Memory B cell (primary cell): ENCODE measurements at regions not wholly inside any gene's neighbourhood (a gene's known extent, or its start where the extent isn't known, plus 50 kb on each side); places are given as distances from the start of the nearest gene placed in this dataset.

Experiments
- ATAC-seq: fragments of 150-1000 bp; cut with Tn5 transposase; 2 replicates; pipeline ENCODE4 v1.10.0; 2021; ENCODE audit warnings: low read depth, mild to moderate bottlenecking, moderate library complexity
- DNase-seq, 2 donors: peaks; one replicate each; pipeline ENCODE4 v3.0.0; 2022; ENCODE audit warnings: low spot score in 2 of 2
- H3K27ac Mint-ChIP-seq: one replicate; pipeline ENCODE4 v1.8.0; 2022; ENCODE audit warnings: mild to moderate bottlenecking, moderate library complexity, mixed read lengths
- H3K27me3 Mint-ChIP-seq: one replicate; pipeline ENCODE4 v1.8.0; 2022; ENCODE audit warnings: mixed read lengths
- H3K36me3 Mint-ChIP-seq: one replicate; pipeline ENCODE4 v1.8.0; 2022; ENCODE audit warnings: mild to moderate bottlenecking, mixed read lengths
- H3K4me1 Mint-ChIP-seq: one replicate; pipeline ENCODE4 v1.8.0; 2022; ENCODE audit warnings: mixed read lengths
- H3K4me3 Mint-ChIP-seq: one replicate; pipeline ENCODE4 v1.8.0; 2022; ENCODE audit warnings: mild to moderate bottlenecking, moderate library complexity, mixed read lengths
- H3K9me3 Mint-ChIP-seq: one replicate; pipeline ENCODE4 v1.8.0; 2022; ENCODE audit warnings: mixed read lengths

DNA sequence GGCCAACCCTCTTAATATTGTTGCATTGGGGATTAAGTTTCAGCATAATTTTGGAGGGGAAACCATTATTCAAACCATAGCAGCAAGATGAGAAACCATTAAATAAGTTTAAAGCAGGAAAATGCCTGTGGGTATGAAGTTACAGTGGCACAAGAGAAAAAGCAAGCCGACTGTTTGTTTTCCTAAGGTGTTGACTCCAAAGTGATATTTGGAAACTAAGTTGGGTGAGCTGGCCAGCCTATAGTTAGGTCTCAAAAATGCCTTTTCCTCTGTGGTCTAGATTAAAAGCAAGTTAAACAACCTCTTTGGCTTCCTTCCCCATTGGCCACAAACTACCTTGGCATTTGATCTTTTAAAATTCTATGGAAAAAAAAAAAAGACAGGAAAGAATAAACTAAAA, 419.8 kb upstream of the AZI2 start:
- peaks cover 11% of the 10 kb centered on the region for H3K9me3 Mint-ChIP-seq
- H3K27ac Mint-ChIP-seq: no peak overlapping the region

DNA sequence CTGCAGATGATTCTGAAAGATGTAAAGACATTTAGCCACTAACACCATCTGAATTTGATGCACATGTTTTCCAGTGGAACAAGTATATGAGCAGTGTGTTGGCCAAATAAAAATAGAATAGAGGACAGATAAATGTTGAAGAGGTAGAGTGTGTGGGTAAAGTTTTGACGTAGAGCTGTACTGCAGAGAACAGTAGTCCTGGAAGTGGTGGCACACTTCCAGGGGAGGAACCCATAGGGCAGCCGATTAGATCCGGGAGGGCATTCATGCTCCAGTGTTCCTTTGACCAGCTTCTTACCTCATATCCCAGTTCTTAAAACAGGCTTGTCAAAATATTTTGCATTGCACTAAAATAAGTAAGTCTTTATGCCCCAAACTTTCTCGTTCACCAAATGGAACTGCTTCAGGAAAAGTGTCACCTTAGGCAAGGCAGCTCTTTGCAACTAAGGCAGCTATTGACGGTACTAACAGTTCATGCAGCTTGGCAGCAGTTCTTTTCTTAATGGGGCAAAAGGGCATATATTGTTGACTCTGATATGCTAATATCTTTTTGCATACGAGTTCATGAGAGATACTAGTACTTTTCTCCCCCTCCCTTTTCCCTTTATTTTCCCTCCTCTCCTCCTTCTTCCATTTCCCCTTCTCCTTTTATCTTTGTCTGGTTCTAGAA, 429.3 kb upstream of the AZI2 start:
- Mint-ChIP-seq H3K27me3 (no peaks in the 10 kb centered on the region), H3K4me1 (no peaks in the 10 kb centered on the region), H3K4me3 (no peak overlapping the region), H3K27ac (no peak overlapping the region), H3K36me3 (no peaks in the 10 kb centered on the region), H3K9me3 (peaks cover 5% of the 10 kb centered on the region)
- DNase-seq (no peak), ATAC-seq (no peak)

More for the DNA sequence above, 419.8 kb upstream of the AZI2 start:
- no peak for ATAC-seq
- H3K4me3 Mint-ChIP-seq: no peak overlapping the region
- no peak for DNase-seq
- no peaks in the 10 kb centered on the region for H3K36me3 Mint-ChIP-seq
- no peaks in the 10 kb centered on the region for H3K4me1 Mint-ChIP-seq
- no peaks in the 10 kb centered on the region for H3K27me3 Mint-ChIP-seq

- H3K27ac Mint-ChIP-seq: no peak overlapping the region
- no peaks in the 10 kb centered on the region for H3K27me3 Mint-ChIP-seq
- DNase-seq: no peak
- ATAC-seq: no peak
- H3K4me3 Mint-ChIP-seq: no peak overlapping the region
- no peaks in the 10 kb centered on the region for H3K36me3 Mint-ChIP-seq
- peaks cover 4% of the 10 kb centered on the region for H3K9me3 Mint-ChIP-seq
- no peaks in the 10 kb centered on the region for H3K4me1 Mint-ChIP-seq
These were observed 431.9 kb upstream of the AZI2 start for GRCh38 chr3:28780480-28780879.

GRCh38 chr3:28781053-28781452, 432.4 kb upstream of the AZI2 start:
- peaks cover 2% of the 10 kb centered on the region for H3K9me3 Mint-ChIP-seq
- DNase-seq (no peak), ATAC-seq (no peak)
- H3K36me3 Mint-ChIP-seq: no peaks in the 10 kb centered on the region
- H3K27ac Mint-ChIP-seq: no peak overlapping the region
- H3K27me3 Mint-ChIP-seq: no peaks in the 10 kb centered on the region
- no peak overlapping the region for H3K4me3 Mint-ChIP-seq
- H3K4me1 Mint-ChIP-seq: no peaks in the 10 kb centered on the region

DNA sequence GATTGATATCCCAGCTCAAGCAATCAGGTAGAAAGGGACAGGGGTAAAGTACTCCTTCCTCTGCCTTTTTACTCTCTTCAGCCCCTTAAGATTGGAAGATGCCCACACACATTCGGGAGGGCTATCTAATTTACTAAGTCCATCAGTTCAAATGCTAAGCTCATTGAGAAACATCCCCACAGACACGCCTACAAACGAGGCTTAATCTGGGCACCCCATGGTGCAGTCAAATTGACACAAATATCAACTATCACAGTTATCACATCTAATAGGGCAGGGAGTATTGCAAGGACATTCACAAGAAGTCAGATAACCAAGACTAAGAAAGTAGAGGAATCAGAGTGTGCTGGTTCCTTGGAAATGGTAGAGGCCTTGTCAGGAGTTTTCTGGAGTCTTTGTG, 437.8 kb upstream of the AZI2 start:
- H3K4me1 Mint-ChIP-seq: no peaks in the 10 kb centered on the region
- H3K27me3 Mint-ChIP-seq: no peaks in the 10 kb centered on the region
- DNase-seq (no peak), ATAC-seq (no peak)
- no peak overlapping the region for H3K27ac Mint-ChIP-seq
- H3K9me3 Mint-ChIP-seq: no peaks in the 10 kb centered on the region
- H3K4me3 Mint-ChIP-seq: no peak overlapping the region
- no peaks in the 10 kb centered on the region for H3K36me3 Mint-ChIP-seq

DNA sequence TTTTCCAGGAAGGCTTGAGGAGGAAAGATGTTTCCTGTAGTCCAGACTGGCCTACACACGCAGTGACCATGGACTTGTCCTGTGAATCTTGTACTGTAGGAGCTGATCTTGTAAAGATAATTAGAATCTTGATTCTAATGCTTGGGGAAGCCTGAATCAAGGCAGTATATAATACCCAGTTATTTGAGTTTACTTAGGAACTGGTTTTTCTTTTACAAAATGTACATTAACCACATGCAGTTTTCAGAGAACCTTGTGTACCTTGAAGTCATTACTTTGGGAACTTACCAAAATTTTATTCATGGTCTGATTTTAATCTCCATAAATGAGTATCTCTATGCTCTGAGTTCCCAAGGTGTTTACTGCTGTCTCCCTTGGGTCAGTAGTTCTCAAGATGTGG, 439.9 kb upstream of the AZI2 start:
- Mint-ChIP-seq H3K4me1 (no peaks in the 10 kb centered on the region), H3K27ac (no peak overlapping the region), H3K9me3 (no peaks in the 10 kb centered on the region), H3K27me3 (no peaks in the 10 kb centered on the region), H3K36me3 (no peaks in the 10 kb centered on the region), H3K4me3 (no peak overlapping the region)
- DNase-seq (no peak), ATAC-seq (no peak)

GRCh38 chr3:28791713-28792255, 443.2 kb upstream of the AZI2 start:
- Mint-ChIP-seq H3K4me3 (no peak overlapping the region), H3K27me3 (no peaks in the 10 kb centered on the region), H3K36me3 (no peaks in the 10 kb centered on the region), H3K27ac (no peak overlapping the region), H3K9me3 (no peaks in the 10 kb centered on the region), H3K4me1 (no peaks in the 10 kb centered on the region)
- ATAC-seq: no peak
- DNase-seq: no peak

- ATAC-seq: no peak
- no peaks in the 10 kb centered on the region for H3K9me3 Mint-ChIP-seq
These were observed 444.0 kb upstream of the AZI2 start for GRCh38 chr3:28792604-28793003.

GRCh38 chr3:28799084-28799483, 450.5 kb upstream of the AZI2 start:
- no peak overlapping the region for H3K4me3 Mint-ChIP-seq
- DNase-seq (no peak), ATAC-seq (no peak)
- no peaks in the 10 kb centered on the region for H3K27me3 Mint-ChIP-seq
- no peaks in the 10 kb centered on the region for H3K36me3 Mint-ChIP-seq
- H3K4me1 Mint-ChIP-seq: no peaks in the 10 kb centered on the region
- H3K9me3 Mint-ChIP-seq: no peaks in the 10 kb centered on the region
- no peak overlapping the region for H3K27ac Mint-ChIP-seq

More at GRCh38 chr3:28792604-28793003, 444.0 kb upstream of the AZI2 start:
- no peaks in the 10 kb centered on the region for H3K4me1 Mint-ChIP-seq
- H3K27me3 Mint-ChIP-seq: no peaks in the 10 kb centered on the region
- H3K27ac Mint-ChIP-seq: no peak overlapping the region
- DNase-seq: no peak
- no peaks in the 10 kb centered on the region for H3K36me3 Mint-ChIP-seq
- no peak overlapping the region for H3K4me3 Mint-ChIP-seq

DNA sequence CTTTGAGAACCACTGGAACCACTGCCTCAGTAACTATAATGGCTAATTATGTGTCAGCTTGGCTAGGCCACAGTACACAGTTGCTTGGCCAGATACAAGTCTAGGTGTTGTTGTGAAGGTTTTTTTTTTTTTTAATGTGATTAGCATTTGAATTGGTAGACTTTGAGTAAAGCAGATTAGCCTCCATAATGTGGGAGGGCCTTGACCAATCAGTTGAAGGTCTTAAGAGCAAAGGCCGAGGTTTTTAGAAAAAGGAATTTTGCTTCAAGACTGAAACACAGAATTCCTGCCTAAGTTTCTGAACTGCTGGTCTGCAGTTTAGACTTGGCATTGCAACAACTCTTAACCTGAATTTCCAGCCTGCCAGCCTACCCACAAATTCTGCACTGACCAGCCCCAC, 451.6 kb upstream of the AZI2 start:
- peaks cover 1% of the 10 kb centered on the region for H3K9me3 Mint-ChIP-seq
- ATAC-seq: no peak

DNA sequence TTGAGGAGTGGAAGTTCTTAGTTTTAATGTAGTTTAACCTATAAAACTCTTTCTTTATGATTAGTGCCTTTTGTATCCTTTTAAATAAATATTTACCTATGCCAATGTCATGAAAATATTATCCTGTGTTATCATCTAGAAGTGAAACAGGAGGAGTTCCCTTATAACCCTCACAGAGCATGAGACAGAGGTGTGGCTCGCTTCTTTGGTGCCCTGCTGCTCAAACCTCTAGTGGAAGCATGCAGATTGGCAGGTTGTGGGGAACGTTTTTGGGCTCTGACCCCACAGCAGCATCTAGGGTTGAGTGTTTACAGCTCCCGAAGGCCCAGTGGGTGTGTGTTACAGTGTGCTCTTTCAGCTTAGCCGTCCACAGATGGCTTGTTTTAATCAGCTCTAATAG, 459.4 kb upstream of the AZI2 start:
- DNase-seq: no peak
- Mint-ChIP-seq H3K9me3 (peaks cover 3% of the 10 kb centered on the region), H3K27ac (no peak overlapping the region), H3K4me3 (no peak overlapping the region), H3K36me3 (no peaks in the 10 kb centered on the region), H3K27me3 (no peaks in the 10 kb centered on the region), H3K4me1 (no peaks in the 10 kb centered on the region)
- ATAC-seq: no peak

More for the DNA sequence above, 451.6 kb upstream of the AZI2 start:
- H3K36me3 Mint-ChIP-seq: no peaks in the 10 kb centered on the region
- DNase-seq: no peak
- no peak overlapping the region for H3K4me3 Mint-ChIP-seq
- H3K4me1 Mint-ChIP-seq: no peaks in the 10 kb centered on the region
- no peaks in the 10 kb centered on the region for H3K27me3 Mint-ChIP-seq
- no peak overlapping the region for H3K27ac Mint-ChIP-seq

DNA sequence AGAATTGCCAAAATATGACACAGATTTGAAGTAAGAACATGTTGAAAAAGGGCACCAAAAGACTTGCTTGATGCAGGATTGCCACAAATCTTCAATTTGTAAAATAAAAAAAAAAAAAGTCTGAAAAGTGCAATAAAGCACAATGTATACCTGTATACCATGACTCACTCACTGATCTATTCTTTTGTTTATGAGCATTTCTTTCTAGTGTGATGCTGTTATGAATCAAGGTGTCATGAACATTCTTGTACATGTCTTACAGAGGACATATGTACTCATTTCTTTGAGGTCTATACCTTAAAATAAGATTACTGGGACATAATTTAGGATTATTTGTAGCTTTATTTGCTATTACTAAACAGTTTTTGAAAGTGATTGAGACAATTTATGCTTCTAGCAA, 464.9 kb upstream of the RBMS3 start:
- H3K27me3 Mint-ChIP-seq: no peaks in the 10 kb centered on the region
- DNase-seq (no peak), ATAC-seq (no peak)
- no peaks in the 10 kb centered on the region for H3K4me1 Mint-ChIP-seq
- no peaks in the 10 kb centered on the region for H3K36me3 Mint-ChIP-seq
- peaks cover 5% of the 10 kb centered on the region for H3K9me3 Mint-ChIP-seq
- no peak overlapping the region for H3K4me3 Mint-ChIP-seq
- H3K27ac Mint-ChIP-seq: no peak overlapping the region

DNA sequence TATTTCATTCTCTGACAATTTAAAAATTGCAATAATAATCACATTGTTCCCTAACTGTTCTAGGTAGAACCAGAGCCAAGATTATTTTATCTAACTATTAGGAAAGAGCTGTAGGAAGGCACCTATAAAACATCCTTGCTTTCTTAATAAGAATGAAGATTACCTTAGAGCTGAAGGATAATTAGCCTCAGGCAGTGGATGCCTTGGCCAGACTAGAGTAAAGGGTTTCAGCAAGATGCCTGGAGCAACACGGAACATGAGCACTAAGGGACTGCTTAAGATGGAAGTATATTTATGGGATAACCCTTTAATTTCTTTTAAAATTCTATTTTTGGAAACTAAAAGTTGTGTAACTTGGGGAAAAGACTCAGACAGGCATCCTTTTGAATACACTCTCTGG, 456.6 kb upstream of the RBMS3 start:
- H3K4me3 Mint-ChIP-seq: no peak overlapping the region
- no peak for DNase-seq
- no peak for ATAC-seq
- H3K36me3 Mint-ChIP-seq: no peaks in the 10 kb centered on the region
- no peaks in the 10 kb centered on the region for H3K27me3 Mint-ChIP-seq
- no peak overlapping the region for H3K27ac Mint-ChIP-seq
- peaks cover 3% of the 10 kb centered on the region for H3K9me3 Mint-ChIP-seq
- H3K4me1 Mint-ChIP-seq: no peaks in the 10 kb centered on the region

GRCh38 chr3:28826840-28827239, 454.0 kb upstream of the RBMS3 start:
- peaks cover 3% of the 10 kb centered on the region for H3K9me3 Mint-ChIP-seq
- no peak overlapping the region for H3K4me3 Mint-ChIP-seq
- no peaks in the 10 kb centered on the region for H3K27me3 Mint-ChIP-seq
- ATAC-seq: no peak
- no peak overlapping the region for H3K27ac Mint-ChIP-seq
- no peaks in the 10 kb centered on the region for H3K36me3 Mint-ChIP-seq
- H3K4me1 Mint-ChIP-seq: no peaks in the 10 kb centered on the region
- no peak for DNase-seq

DNA sequence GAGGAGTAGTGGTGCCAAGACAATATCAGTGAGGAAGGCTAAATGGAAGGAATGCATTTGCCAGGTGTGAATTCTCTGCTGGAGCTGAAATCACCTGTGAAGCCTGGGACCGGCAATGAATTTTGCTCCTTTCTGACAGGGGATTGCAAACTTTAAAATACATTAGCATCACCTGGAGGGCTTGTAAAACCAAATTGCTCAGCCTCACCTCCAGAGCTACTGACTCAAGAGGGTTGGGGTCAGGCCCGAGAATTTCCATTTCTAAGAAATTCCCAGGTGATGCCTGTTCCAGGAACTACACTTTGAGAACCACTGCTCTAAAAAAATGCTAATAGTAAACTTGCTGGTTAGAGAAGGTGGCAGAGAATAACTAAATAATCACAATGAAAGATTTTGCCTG, 445.6 kb upstream of the RBMS3 start:
- no peaks in the 10 kb centered on the region for H3K27me3 Mint-ChIP-seq

More for the DNA sequence above, 445.6 kb upstream of the RBMS3 start:
- no peak overlapping the region for H3K27ac Mint-ChIP-seq
- ATAC-seq: no peak
- peaks cover 2% of the 10 kb centered on the region for H3K9me3 Mint-ChIP-seq
- H3K4me3 Mint-ChIP-seq: no peak overlapping the region
- H3K36me3 Mint-ChIP-seq: no peaks in the 10 kb centered on the region
- DNase-seq: no peak
- H3K4me1 Mint-ChIP-seq: no peaks in the 10 kb centered on the region
